GM21529 (cell line): ENCODE measurements at regions not wholly inside any gene's neighbourhood (a gene's known extent, or its start where the extent isn't known, plus 50 kb on each side); places are given as distances from the start of the nearest gene placed in this dataset.

ENCODE experiments used
- ATAC-seq: cut with Tn5 transposase; IDR thresholded peaks from one replicate; pipeline ENCODE4 v1.9.1; 2021; ENCODE audit not compliant: unreplicated experiment

- ATAC-seq, result no peak
Measured at GRCh38 chr1:29504196-29504595, 267.9 kb downstream of the PTPRU start.

- ATAC-seq, result no peak
Measured at GRCh38 chr1:29502911-29503840, 266.9 kb downstream of the PTPRU start.

DNA sequence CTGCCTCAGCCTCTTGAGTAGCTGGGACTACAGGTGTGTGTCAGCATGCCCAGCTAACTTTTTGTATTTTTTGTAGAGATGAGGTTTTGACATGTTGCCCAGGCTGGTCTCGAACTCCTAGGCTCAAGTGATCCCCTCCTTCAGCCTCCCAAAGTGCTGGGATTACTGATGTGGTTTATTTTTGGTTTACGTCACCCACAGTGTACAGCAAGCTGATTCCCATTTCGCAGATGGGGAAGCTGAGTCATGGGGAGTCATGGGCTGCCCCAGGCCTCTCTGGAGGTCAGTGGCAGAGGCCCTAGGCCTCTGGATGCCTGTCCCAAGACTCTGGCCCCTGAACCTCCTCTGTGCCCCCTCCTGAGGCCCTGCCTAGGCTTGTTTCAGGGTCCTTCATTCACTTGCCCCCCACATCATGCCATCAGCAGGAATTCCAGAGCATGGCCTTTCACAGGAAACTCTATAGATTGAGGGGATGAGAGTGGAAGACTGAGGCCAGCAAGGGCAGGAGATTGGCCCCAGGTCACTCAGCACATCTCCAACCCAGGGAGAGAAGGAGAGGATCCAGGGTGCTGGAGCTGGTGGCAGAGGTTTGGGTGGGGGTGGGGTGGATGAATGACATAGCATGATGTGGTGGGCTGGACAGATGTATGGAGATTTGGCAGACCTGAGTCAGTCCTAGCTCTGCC is 266.0 kb downstream of the PTPRU start:
- no peak for ATAC-seq

GRCh38 chr1:29501227-29501976 is 265.1 kb downstream of the PTPRU start:
- ATAC-seq, result no peak

DNA sequence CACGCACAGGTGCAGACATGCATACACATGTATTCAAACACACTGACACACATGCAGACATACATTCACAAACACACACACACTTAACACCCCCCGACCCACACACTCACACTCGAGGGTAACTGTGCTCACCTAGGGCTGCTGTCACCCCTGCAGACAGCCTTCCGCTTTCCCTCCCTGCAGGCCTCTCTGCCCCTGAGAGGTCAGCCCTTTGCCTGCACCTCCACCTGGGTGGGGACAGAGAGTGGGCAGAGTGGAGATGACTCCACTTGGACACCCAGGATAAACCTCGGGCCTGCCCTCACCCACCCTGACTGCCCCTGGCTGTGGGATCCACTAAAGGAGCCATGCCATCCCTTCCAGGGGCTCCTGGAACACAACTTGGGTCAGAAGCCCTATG is 264.3 kb downstream of the PTPRU start:
- ATAC-seq, result no peak

DNA sequence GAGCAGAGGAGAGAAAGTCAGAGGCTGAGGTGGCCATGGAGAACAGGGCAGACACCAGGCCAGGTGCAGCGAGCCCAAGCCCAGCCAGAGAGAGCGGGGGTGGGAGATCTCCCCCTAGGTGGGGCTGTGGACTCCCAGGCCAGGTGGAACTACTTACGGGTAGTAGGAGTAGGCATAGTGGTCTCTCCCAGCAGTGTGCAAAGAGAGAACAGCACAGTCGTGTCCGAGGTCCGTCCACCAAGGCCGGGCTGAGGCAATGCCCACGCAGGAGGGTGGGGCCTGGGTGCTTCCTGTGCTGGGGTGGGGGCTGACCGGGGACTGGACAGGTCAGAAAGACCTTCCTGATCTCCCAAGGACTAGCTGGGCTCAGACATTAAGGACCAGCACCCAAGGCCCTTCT is 263.7 kb downstream of the PTPRU start:
- no peak for ATAC-seq

GRCh38 chr1:29499104-29499650 is 262.9 kb downstream of the PTPRU start:
- no peak for ATAC-seq

DNA sequence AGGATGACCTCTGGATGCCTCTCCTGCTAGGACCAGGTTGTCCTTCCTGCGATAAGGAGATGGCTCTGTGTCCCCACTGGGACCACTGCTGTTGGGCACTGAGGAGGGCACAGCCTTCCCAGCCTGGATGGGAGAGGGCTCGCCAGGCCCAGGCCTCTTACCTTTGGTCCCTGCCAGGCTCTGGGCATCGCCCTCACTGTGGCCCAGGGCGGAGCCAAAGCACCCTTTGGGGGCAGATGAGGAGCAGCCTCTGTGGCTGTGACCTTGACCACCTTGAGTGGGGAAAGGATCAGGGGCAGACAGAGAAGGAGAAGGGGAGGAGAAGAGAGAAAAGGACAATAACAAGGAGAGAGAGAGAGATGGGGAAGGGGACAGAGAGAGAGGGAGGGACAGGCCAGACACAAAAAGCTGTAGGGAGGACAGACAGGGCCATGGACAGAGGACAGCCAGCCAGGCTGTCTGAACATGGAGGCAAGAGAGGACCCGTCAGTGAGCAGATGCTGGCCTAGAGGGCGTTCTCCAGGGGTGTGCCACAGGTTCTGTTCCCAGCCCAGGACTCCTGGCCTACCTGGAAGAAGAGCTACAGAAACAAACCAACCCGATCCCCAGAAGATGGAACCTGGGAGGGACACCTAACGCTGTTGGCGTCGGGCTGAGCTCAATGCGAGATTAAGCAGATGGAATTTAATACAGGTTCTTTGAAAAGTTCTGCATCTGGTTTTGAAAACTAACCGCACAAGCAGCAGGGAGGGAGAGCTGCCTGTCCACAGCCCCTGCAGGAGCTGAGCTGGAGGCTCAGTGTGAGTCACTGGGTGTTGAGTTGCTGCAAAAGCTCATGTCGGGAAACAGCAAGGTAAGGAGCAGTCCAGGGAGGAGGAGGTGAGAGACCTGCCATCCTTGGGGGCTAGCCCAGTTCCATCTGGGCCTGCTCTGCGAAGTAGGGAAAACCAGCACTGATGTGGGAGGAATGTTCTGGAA is 262.1 kb downstream of the PTPRU start:
- no peak for ATAC-seq

DNA sequence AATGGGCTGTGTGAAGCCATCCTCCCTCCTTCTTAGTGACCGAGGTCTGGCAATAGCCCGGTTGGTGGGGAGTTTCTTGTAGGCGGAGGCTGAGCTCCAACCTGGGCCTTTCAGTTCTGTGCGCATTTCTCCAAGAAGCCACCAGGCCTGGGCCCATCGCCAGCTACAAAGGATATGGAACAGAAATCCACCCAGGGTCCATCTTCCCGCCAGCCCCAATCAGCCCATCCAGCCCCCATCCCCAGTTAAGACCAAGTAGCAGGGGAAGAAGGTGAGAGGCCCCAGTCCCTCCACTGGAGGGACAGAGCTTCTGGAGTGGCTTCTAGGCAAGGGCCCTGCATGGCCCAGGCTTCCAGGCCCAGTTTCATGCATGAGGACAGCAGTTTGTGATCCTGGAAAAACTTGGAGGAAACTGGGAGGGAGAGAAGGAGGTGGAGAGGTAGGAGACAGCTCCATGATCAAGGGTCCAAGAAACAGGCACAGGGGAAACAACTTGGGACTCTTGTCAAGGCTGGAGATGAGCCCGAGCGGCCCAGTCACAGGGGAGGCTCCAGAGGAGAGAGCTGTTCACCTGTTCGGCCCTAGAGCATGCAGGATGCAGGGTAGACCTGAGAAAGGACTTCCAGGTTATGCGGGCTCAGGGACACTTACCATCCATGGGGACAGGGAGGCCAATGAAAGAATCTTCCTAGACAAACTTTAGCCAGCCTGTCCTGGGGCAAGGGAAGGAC is 261.2 kb downstream of the PTPRU start:
- no peak for ATAC-seq

DNA sequence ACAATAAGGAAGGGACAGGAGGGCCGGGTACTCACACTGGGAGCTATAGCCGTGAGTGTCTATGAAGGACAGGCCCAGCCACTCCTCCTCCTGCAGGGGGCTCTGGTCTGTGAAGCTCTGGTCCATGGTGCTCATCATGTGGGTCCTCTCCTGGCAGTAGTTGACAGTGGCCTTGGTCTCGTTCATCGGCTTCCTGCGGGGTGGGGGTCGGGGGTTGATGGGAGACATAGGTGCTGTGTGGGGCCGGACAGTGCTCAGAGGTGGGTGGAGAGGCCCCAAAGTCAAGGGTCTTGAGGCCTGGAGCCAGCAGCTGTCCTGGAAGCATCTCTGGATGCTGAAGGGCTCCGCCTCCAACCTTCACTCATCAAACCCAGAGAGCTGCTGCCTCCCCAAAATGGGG is 260.4 kb downstream of the PTPRU start:
- ATAC-seq, result no peak

GRCh38 chr1:29490204-29490934 is 254.0 kb downstream of the PTPRU start:
- ATAC-seq, result no peak

DNA sequence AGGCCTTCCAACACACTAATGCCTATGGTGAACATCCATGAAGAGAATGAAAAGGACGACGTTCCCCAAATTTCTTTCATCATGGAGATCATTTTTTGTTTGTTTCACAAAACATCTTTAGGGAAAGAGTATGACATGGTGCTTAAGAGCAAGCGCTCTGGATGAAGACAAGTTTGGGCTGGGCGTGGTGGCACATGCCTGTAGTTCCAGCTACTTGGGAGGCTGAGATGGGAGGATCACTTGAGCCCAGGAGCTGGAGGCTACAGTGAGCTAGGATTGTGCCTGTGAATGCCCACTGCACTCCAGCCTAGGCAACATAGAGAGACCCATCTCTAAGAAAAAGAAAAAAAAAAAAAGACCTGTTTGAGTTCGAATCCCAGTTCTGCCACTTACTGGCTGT is 253.1 kb downstream of the PTPRU start:
- ATAC-seq, result no peak

GRCh38 chr1:29488794-29489311 is 252.5 kb downstream of the PTPRU start:
- no peak for ATAC-seq

GRCh38 chr1:29488086-29488793 is 251.9 kb downstream of the PTPRU start:
- ATAC-seq, result no peak

DNA sequence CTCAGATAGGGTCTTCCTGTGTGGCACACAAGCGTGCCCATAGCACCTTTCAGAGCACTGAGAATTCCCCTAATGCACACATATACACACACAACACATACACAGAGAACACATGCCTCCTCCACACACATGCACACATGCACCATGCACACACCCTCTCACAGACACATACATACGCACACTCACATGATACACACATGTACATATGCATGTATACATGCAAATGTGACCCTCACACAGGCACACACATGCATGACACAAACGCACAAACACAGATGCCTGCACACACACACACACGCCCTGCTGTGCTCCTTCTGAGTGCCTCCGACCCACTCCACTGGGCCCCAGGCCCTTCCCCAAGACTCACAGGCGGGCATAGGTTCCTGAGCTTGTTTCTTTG is 251.0 kb downstream of the PTPRU start:
- ATAC-seq, result no peak

- ATAC-seq, result no peak
Measured at GRCh38 chr1:29485096-29485925, 249.0 kb downstream of the PTPRU start.

- no peak for ATAC-seq
Measured at GRCh38 chr1:29482991-29483390, 246.7 kb downstream of the PTPRU start.
